GM19372 (cell line): ENCODE measurements at regions not wholly inside any gene's neighbourhood (a gene's known extent, or its start where the extent isn't known, plus 50 kb on each side); places are given as distances from the start of the nearest gene placed in this dataset.

ENCODE experiments used
- ATAC-seq: cut with Tn5 transposase; IDR thresholded peaks from one replicate; pipeline ENCODE4 v1.9.1; 2021; ENCODE audit warnings: mild to moderate bottlenecking, low read depth, moderate library complexity; ENCODE audit not compliant: unreplicated experiment

GRCh38 chr11:115751243-115752015, 247.2 kb upstream of the CADM1 start:
- ATAC-seq: no peak

- no peak for ATAC-seq
Measured at GRCh38 chr11:115745610-115746512, 241.6 kb upstream of the CADM1 start.

- ATAC-seq: no peak
Measured at GRCh38 chr11:115745066-115745465, 240.9 kb upstream of the CADM1 start.

GRCh38 chr11:115743719-115744118, 239.5 kb upstream of the CADM1 start:
- ATAC-seq: no peak

- ATAC-seq: no peak
Measured at GRCh38 chr11:115741376-115742107, 237.3 kb upstream of the CADM1 start.

GRCh38 chr11:115740324-115740723, 236.1 kb upstream of the CADM1 start:
- no peak for ATAC-seq

- ATAC-seq: no peak
Measured at GRCh38 chr11:115739878-115740277, 235.7 kb upstream of the CADM1 start.

- ATAC-seq: no peak
Measured at GRCh38 chr11:115739146-115739545, 234.9 kb upstream of the CADM1 start.

- ATAC-seq: no peak
Measured at GRCh38 chr11:115737875-115738274, 233.7 kb upstream of the CADM1 start.

- no peak for ATAC-seq
Measured at GRCh38 chr11:115736146-115736545, 231.9 kb upstream of the CADM1 start.

GRCh38 chr11:115724666-115725065, 220.5 kb upstream of the CADM1 start:
- ATAC-seq: no peak

- ATAC-seq: no peak
Measured at GRCh38 chr11:115722711-115723110, 218.5 kb upstream of the CADM1 start.

GRCh38 chr11:115721296-115721995, 217.2 kb upstream of the CADM1 start:
- no peak for ATAC-seq

- ATAC-seq: no peak
Measured at GRCh38 chr11:115720602-115721245, 216.5 kb upstream of the CADM1 start.

- no peak for ATAC-seq
Measured at GRCh38 chr11:115718945-115719344, 214.7 kb upstream of the CADM1 start.

- ATAC-seq: no peak
Measured at GRCh38 chr11:115718106-115718505, 213.9 kb upstream of the CADM1 start.

GRCh38 chr11:115716601-115717529, 212.7 kb upstream of the CADM1 start:
- no peak for ATAC-seq

GRCh38 chr11:115716080-115716479, 211.9 kb upstream of the CADM1 start:
- ATAC-seq: no peak

- ATAC-seq: no peak
Measured at GRCh38 chr11:115715251-115715770, 211.1 kb upstream of the CADM1 start.
